ENCODE measurements at regions not wholly inside any gene's neighbourhood (a gene's known extent, or its start where the extent isn't known, plus 50 kb on each side); places are given as distances from the start of the nearest gene placed in this dataset.
"Not testable (repeated sequence)": the region's sequence is repeated elsewhere in the genome, so short reads cannot be mapped to it uniquely, and the experiment has no call there.

DNA sequence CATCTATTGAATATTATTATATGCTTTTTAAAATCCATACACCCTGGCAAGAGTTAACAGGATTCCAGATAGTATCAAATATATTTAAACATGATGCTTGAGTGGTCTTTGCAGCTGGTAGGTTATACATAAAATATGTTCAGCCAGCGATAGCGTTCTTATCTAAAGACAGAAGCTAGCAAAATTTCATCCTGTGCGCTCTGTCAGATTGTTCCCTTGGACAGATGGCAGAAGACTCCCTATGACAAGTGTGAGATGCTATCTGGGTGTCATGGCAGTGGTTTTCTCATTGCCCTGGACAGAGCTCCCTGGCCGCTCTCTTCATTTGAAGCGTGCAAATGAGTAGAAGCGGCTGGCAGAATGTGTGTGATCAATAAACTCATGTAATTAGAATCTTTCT, 175.2 kb upstream of the SOX14 start:
- CTCF ChIA-PET = no interaction called here

DNA sequence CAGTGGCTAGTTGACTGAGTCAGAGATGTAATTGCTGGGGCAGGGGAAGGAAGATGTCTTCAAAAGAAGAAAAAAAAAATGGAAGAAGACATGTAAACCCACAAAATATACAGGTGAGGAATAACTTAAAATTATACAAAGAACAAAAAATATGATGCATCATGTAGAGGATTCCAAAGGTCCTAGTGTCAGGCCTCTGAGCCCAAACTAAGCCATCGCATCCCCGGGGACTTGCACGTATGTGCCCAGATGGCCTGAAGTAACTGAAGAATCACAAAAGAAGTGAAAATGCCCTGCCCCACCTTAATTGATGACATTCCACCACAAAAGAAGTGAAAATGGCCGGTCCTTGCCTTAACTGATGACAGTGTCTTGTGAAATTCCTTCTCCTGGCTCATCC, 168.7 kb upstream of the SOX14 start:
- DNase-seq (ENCODE audit: extremely low spot score); CTCF ChIA-PET; POLR2A ChIA-PET: not testable (repeated sequence)

More for the DNA sequence above, 175.2 kb upstream of the SOX14 start:
- no peak for DNase-seq (ENCODE audit: extremely low spot score)
- TF ChIP-seq HDGF (IDR thresholded peaks at IDR 0.05; ENCODE audit: borderline replicate concordance) (no peak), SUZ12 (IDR thresholded peaks at IDR 0.05) (no peak), LEF1 (IDR thresholded peaks at IDR 0.05; ENCODE audit: borderline replicate concordance) (no peak), BHLHE40 (IDR thresholded peaks at IDR 0.05; ENCODE audit: borderline replicate concordance) (no peak), CTBP1 (IDR thresholded peaks at IDR 0.05; ENCODE audit: borderline replicate concordance) (no peak), FOXA1 (IDR thresholded peaks at IDR 0.05) (no peak), FOXK2 (IDR thresholded peaks at IDR 0.05) (no peak), FOXM1 (IDR thresholded peaks at IDR 0.05; ENCODE audit: borderline replicate concordance) (no peak), NFRKB (IDR thresholded peaks at IDR 0.05) (no peak), TARDBP (IDR thresholded peaks at IDR 0.05) (no peak), ARNT (IDR thresholded peaks at IDR 0.05) (no peak), L3MBTL2 (conservative IDR thresholded peaks at IDR 0.05) (no peak), ZNF384 (IDR thresholded peaks at IDR 0.05) (no peak), SP1 (IDR thresholded peaks at IDR 0.05) (no peak)
- TF ChIP-seq, protein P1, sequence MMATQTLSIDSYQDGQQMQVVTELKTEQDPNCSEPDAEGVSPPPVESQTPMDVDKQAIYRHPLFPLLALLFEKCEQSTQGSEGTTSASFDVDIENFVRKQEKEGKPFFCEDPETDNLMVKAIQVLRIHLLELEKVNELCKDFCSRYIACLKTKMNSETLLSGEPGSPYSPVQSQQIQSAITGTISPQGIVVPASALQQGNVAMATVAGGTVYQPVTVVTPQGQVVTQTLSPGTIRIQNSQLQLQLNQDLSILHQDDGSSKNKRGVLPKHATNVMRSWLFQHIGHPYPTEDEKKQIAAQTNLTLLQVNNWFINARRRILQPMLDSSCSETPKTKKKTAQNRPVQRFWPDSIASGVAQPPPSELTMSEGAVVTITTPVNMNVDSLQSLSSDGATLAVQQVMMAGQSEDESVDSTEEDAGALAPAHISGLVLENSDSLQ (IDR thresholded peaks at IDR 0.05) = no peak
- POLR2A ChIA-PET = no interaction called here

DNA sequence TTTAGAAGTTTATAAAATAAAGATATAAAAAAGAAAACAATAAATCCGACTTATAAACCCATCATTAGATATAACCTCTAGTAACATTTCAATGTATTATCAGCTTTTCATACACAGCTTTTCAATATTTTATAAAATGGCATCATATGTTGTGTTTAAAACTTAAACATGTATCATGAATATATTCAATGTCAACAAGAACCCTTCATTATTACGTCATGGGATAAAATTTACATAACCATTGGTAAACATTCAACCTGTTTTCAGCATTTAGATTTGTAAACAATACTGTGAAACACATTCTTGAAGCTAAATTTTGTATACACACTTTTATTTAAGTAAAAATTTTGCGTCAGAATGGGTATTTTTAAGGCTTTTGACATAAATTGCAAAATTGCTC, 153.4 kb upstream of the SOX14 start:
- ChIA-PET CTCF (no interaction called here), POLR2A (no interaction called here)
- no peak for DNase-seq (ENCODE audit: extremely low spot score)
- TF ChIP-seq HDGF (IDR thresholded peaks at IDR 0.05; ENCODE audit: borderline replicate concordance) (no peak), NFRKB (IDR thresholded peaks at IDR 0.05) (no peak), ELF4 (IDR thresholded peaks at IDR 0.05) (no peak), BHLHE40 (IDR thresholded peaks at IDR 0.05; ENCODE audit: borderline replicate concordance) (no peak), L3MBTL2 (conservative IDR thresholded peaks at IDR 0.05) (no peak), SP1 (IDR thresholded peaks at IDR 0.05) (no peak), ZNF384 (IDR thresholded peaks at IDR 0.05) (no peak), ARNT (IDR thresholded peaks at IDR 0.05) (no peak)

DNA sequence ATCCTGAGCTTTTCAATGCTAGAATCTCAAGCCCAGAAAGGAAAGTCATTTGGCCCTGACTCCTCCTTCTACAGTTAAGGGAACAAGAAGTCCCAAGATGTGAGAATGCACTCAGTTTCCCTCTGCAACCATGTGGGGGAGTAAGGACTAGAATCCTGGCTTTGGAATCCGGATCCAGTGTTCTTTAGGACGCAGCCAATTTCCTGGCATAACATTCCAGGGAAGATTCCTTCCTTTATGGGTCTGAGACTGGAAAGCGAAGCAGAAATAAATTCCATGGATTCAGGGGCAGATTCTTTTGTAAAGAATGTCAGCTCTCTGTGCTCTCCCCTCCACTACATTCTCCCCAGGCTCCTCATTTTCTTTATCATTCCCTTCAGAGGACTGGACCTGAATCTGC, 151.8 kb upstream of the SOX14 start:
- ChIA-PET POLR2A (no interaction called here), CTCF (no interaction called here)
- TF ChIP-seq ZNF384 (IDR thresholded peaks at IDR 0.05) (no peak), FOXK2 (IDR thresholded peaks at IDR 0.05) (no peak), NFRKB (IDR thresholded peaks at IDR 0.05) (no peak), ELF4 (IDR thresholded peaks at IDR 0.05) (no peak), FOXA1 (IDR thresholded peaks at IDR 0.05) (no peak), HDGF (IDR thresholded peaks at IDR 0.05; ENCODE audit: borderline replicate concordance) (no peak), LEF1 (IDR thresholded peaks at IDR 0.05; ENCODE audit: borderline replicate concordance) (no peak), SP1 (IDR thresholded peaks at IDR 0.05) (no peak), TARDBP (IDR thresholded peaks at IDR 0.05) (no peak), BHLHE40 (IDR thresholded peaks at IDR 0.05; ENCODE audit: borderline replicate concordance) (no peak), ARNT (IDR thresholded peaks at IDR 0.05) (no peak), FOXM1 (IDR thresholded peaks at IDR 0.05; ENCODE audit: borderline replicate concordance) (no peak), L3MBTL2 (conservative IDR thresholded peaks at IDR 0.05) (no peak), SUZ12 (IDR thresholded peaks at IDR 0.05) (no peak), CTBP1 (IDR thresholded peaks at IDR 0.05; ENCODE audit: borderline replicate concordance) (no peak)
- TF ChIP-seq, protein P1 (IDR thresholded peaks at IDR 0.05) = no peak
- DNase-seq (ENCODE audit: extremely low spot score) = no peak

GRCh38 chr3:137615659-137616418, 148.3 kb upstream of the SOX14 start:
- CTCF ChIA-PET = no interaction called here
- POLR2A ChIA-PET = no interaction called here
- peak; percentile 81 for TF ChIP-seq ZNF384 (IDR thresholded peaks at IDR 0.05)
- TF ChIP-seq NFRKB (IDR thresholded peaks at IDR 0.05) = no peak
- no peak for TF ChIP-seq SP1 (IDR thresholded peaks at IDR 0.05)
- TF ChIP-seq BHLHE40 (IDR thresholded peaks at IDR 0.05; ENCODE audit: borderline replicate concordance) = no peak
- no peak for TF ChIP-seq CTBP1 (IDR thresholded peaks at IDR 0.05; ENCODE audit: borderline replicate concordance)
- no peak for TF ChIP-seq HDGF (IDR thresholded peaks at IDR 0.05; ENCODE audit: borderline replicate concordance)
- DNase-seq (ENCODE audit: extremely low spot score) = no peak

- CTCF ChIA-PET = no interaction called here
- TF ChIP-seq HDGF (IDR thresholded peaks at IDR 0.05; ENCODE audit: borderline replicate concordance) = no peak
- TF ChIP-seq ARNT (IDR thresholded peaks at IDR 0.05) = no peak
- no peak for TF ChIP-seq LEF1 (IDR thresholded peaks at IDR 0.05; ENCODE audit: borderline replicate concordance)
- TF ChIP-seq BHLHE40 (IDR thresholded peaks at IDR 0.05; ENCODE audit: borderline replicate concordance) = no peak
- TF ChIP-seq, protein P1 (IDR thresholded peaks at IDR 0.05) = no peak
- no peak for TF ChIP-seq TARDBP (IDR thresholded peaks at IDR 0.05)
- POLR2A ChIA-PET = no interaction called here
- DNase-seq (ENCODE audit: extremely low spot score) = no peak
These were observed 122.0 kb upstream of the SOX14 start for GRCh38 chr3:137641879-137642704.

All from HEK293T (cell line).